Mesenchymal stem cell (in vitro differentiated cells and primary cell): ENCODE measurements at regions not wholly inside any gene's neighbourhood (a gene's known extent, or its start where the extent isn't known, plus 50 kb on each side); places are given as distances from the start of the nearest gene placed in this dataset.

Source experiments
- DNase-seq: peaks from one replicate; pipeline ENCODE4 v3.0.0-alpha.2; 2013
- H2AFZ ChIP-seq: one replicate; pipeline ENCODE4 v1.6.1; 2013; ENCODE audit warnings: low read depth, mild to moderate bottlenecking, control low read depth, inconsistent platforms, low read length, moderate library complexity
- H2AK5ac ChIP-seq: 2 replicates; pipeline ENCODE4 v1.6.1; 2013; ENCODE audit warnings: low read length, moderate library complexity, mild to moderate bottlenecking, inconsistent platforms; ENCODE audit not compliant: severe bottlenecking
- H2BK120ac ChIP-seq: one replicate; pipeline ENCODE4 v1.6.1; 2013; ENCODE audit warnings: low read depth, mild to moderate bottlenecking, inconsistent platforms, low read length, moderate library complexity
- H2BK12ac ChIP-seq, 2 experiments: one replicate each; pipeline ENCODE4 v1.6.1; 2013; ENCODE audit warnings: inconsistent platforms in 2 of 2, low read length in 2 of 2, mild to moderate bottlenecking in 2 of 2, moderate library complexity in 2 of 2, control low read depth in 1 of 2
- H2BK15ac ChIP-seq: one replicate; pipeline ENCODE4 v1.6.1; 2013; ENCODE audit warnings: mild to moderate bottlenecking, low read depth, inconsistent platforms; ENCODE audit not compliant: poor library complexity, severe bottlenecking
- H2BK5ac ChIP-seq: 2 replicates; pipeline ENCODE4 v1.6.1; 2013; ENCODE audit warnings: low read depth, mild to moderate bottlenecking, low read length, control low read depth, inconsistent platforms; ENCODE audit not compliant: poor library complexity, severe bottlenecking
- H3K14ac ChIP-seq, 2 experiments: one replicate each; pipeline ENCODE4 v1.6.1; 2013; ENCODE audit warnings: inconsistent platforms in 2 of 2, low read length in 2 of 2, control low read depth in 1 of 2, mild to moderate bottlenecking in 1 of 2, moderate library complexity in 1 of 2
- H3K18ac ChIP-seq, 2 experiments: one replicate each; pipeline ENCODE4 v1.6.1; 2013; ENCODE audit warnings: inconsistent platforms in 2 of 2, low read length in 2 of 2, control low read depth in 1 of 2, low read depth in 1 of 2, mild to moderate bottlenecking in 1 of 2
- H3K23ac ChIP-seq, 2 experiments: one replicate each; pipeline ENCODE4 v1.6.1; 2013; ENCODE audit warnings: inconsistent platforms in 2 of 2, low read length in 2 of 2, mild to moderate bottlenecking in 2 of 2, moderate library complexity in 2 of 2, control low read depth in 1 of 2
- H3K27ac ChIP-seq: 2 replicates; pipeline ENCODE4 v1.5.1; 2013; ENCODE audit warnings: mild to moderate bottlenecking, moderate library complexity, low read length, control low read depth, inconsistent platforms; ENCODE audit not compliant: poor library complexity, severe bottlenecking
- H3K27me3 ChIP-seq, 2 experiments: 2 replicates each; pipeline versions ENCODE4 v1.6.1 to v1.7.0; 2013; ENCODE audit warnings: low read length in 2 of 2, mild to moderate bottlenecking in 2 of 2, moderate library complexity in 2 of 2, control low read depth in 1 of 2, inconsistent platforms in 1 of 2; ENCODE audit not compliant: control insufficient read depth in 1 of 2, insufficient read depth in 1 of 2
- H3K36me3 ChIP-seq, 2 experiments: 2 replicates each; pipeline versions ENCODE4 v1.6.1 to v1.7.0; 2013; ENCODE audit warnings: low read length in 2 of 2, control low read depth in 1 of 2, inconsistent platforms in 1 of 2, low read depth in 1 of 2, mild to moderate bottlenecking in 1 of 2; ENCODE audit not compliant: insufficient read depth in 2 of 2, control insufficient read depth in 1 of 2
- H3K4ac ChIP-seq, 2 experiments: one replicate each; pipeline ENCODE4 v1.6.1; 2013; ENCODE audit warnings: inconsistent platforms in 2 of 2, low read length in 2 of 2, mild to moderate bottlenecking in 2 of 2, moderate library complexity in 2 of 2, control low read depth in 1 of 2, low read depth in 1 of 2
- H3K4me1 ChIP-seq: 2 replicates; pipeline ENCODE4 v1.6.1; 2013; ENCODE audit warnings: low read depth, low read length, control low read depth; ENCODE audit not compliant: control insufficient read depth, insufficient read depth
- H3K4me2 ChIP-seq: 2 replicates; pipeline ENCODE4 v1.6.1; 2013; ENCODE audit warnings: low read length, mild to moderate bottlenecking, inconsistent platforms; ENCODE audit not compliant: poor library complexity, severe bottlenecking
- H3K4me3 ChIP-seq, 2 experiments: 2 replicates each; pipeline versions ENCODE4 v1.5.1 to v1.7.0; 2013; ENCODE audit warnings: low read length in 2 of 2, mild to moderate bottlenecking in 2 of 2, control low read depth in 1 of 2, low read depth in 1 of 2; ENCODE audit not compliant: insufficient read depth in 1 of 2
- H3K79me1 ChIP-seq: replicated peaks from 2 replicates; pipeline ENCODE4 v1.6.1; 2013; ENCODE audit warnings: mild to moderate bottlenecking, control low read depth, low read length, inconsistent platforms; ENCODE audit not compliant: poor library complexity, severe bottlenecking
- H3K9ac ChIP-seq: 2 replicates; pipeline ENCODE4 v1.7.0; 2013; ENCODE audit warnings: mild to moderate bottlenecking, low read length, moderate library complexity
- H3K9me3 ChIP-seq: 2 replicates; pipeline ENCODE4 v1.7.0; 2013; ENCODE audit warnings: mild to moderate bottlenecking, low read length; ENCODE audit not compliant: control insufficient read depth
- H4K8ac ChIP-seq: one replicate; pipeline ENCODE4 v1.6.1; 2013; ENCODE audit warnings: inconsistent platforms, mild to moderate bottlenecking, low read length, moderate library complexity
- H4K91ac ChIP-seq: one replicate; pipeline ENCODE4 v1.6.1; 2013; ENCODE audit warnings: mild to moderate bottlenecking, low read length, inconsistent platforms
- WGBS: methylation state at CpG from one replicate; pipeline ENCODE4 v1.1.7; 2013; ENCODE audit warnings: mixed read lengths; 5-methylcytosine and 5-hydroxymethylcytosine counted together

DNA sequence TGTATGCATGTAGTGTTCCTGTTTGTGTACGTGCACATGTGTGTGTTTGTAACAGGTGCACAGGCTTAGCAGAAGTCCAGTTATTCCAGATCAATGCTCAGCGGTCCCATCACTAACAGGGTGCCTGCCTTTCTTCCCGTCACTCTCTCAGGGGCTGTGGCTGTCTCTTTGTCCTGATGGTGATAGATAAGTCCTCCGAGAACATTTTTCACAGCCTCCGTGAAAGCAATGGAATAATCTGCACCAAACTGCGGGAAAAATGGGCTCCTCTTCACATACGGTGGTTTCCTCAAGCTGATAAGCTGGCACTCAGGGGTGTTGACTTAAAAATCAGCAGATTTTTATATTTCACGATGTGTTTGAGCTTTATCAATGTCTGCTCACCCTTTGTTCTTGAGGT, 342.3 kb downstream of the TMEM114 start:
- H3K27me3 ChIP-seq: no peaks in the 10 kb centered on the region
- no peak overlapping the region for H3K4me2 ChIP-seq
- no peak overlapping the region for H3K18ac ChIP-seq
- H3K27ac ChIP-seq: no peak overlapping the region
- 69% methylated on average over 8 of the region's 8 CpGs for WGBS
- no peak overlapping the region for H3K9ac ChIP-seq
- no peaks in the 10 kb centered on the region for H3K4me1 ChIP-seq
- no peak overlapping the region for H2BK12ac ChIP-seq
- H4K91ac ChIP-seq: no peak overlapping the region
- no peak overlapping the region for H3K4me3 ChIP-seq
- no peak overlapping the region for H3K4ac ChIP-seq
- H3K79me1 ChIP-seq: no peaks in the 10 kb centered on the region
- H3K14ac ChIP-seq: no peak overlapping the region
- H2BK15ac ChIP-seq: no peak overlapping the region
- no peak overlapping the region for H2AFZ ChIP-seq
- no peak for DNase-seq
- H2BK120ac ChIP-seq: no peak overlapping the region
- H3K23ac ChIP-seq: no peak overlapping the region
- no peak overlapping the region for H2AK5ac ChIP-seq
- H3K36me3 ChIP-seq: no peaks in the 10 kb centered on the region
- no peak overlapping the region for H2BK5ac ChIP-seq
- H3K9me3 ChIP-seq: no peaks in the 10 kb centered on the region
- H4K8ac ChIP-seq: no peak overlapping the region

DNA sequence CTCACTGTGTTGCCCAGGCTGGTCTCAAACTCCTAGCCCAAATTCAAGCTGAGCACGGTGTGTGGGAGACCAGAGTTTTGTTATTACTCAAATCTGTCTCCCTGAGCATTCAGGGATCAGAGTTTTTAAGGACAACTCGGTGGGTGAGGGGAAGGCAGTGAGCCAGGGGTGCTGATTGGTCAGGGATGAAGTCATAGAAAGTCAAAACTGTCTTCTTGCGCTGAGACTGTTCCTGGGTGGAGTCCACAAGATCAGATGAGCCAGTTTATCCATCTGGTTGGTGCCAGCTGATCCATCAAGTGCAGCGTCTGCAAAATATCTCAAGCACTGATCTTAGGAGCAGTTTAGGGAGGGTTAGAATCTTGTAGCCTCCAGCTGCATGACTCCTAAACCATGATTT, 346.3 kb downstream of the TMEM114 start:
- DNase-seq: no peak
- H4K8ac ChIP-seq: no peak overlapping the region
- H4K91ac ChIP-seq: no peak overlapping the region
- H3K18ac ChIP-seq: no peak overlapping the region
- H3K4me3 ChIP-seq: no peak overlapping the region
- no peak overlapping the region for H2AK5ac ChIP-seq
- H3K23ac ChIP-seq: no peak overlapping the region
- H3K27ac ChIP-seq: no peak overlapping the region
- H2BK5ac ChIP-seq: no peak overlapping the region
- no peak overlapping the region for H2BK12ac ChIP-seq
- no peaks in the 10 kb centered on the region for H3K9me3 ChIP-seq
- H3K14ac ChIP-seq: no peak overlapping the region
- H2AFZ ChIP-seq: no peak overlapping the region
- H3K9ac ChIP-seq: no peak overlapping the region
- H2BK120ac ChIP-seq: no peak overlapping the region
- H3K4ac ChIP-seq: no peak overlapping the region
- no peaks in the 10 kb centered on the region for H3K27me3 ChIP-seq
- H3K4me1 ChIP-seq: no peaks in the 10 kb centered on the region
- no peak overlapping the region for H3K4me2 ChIP-seq
- H3K79me1 ChIP-seq: no peaks in the 10 kb centered on the region
- H2BK15ac ChIP-seq: no peak overlapping the region
- WGBS: 20% methylated on average over 3 of the region's 4 CpGs
- no peaks in the 10 kb centered on the region for H3K36me3 ChIP-seq

DNA sequence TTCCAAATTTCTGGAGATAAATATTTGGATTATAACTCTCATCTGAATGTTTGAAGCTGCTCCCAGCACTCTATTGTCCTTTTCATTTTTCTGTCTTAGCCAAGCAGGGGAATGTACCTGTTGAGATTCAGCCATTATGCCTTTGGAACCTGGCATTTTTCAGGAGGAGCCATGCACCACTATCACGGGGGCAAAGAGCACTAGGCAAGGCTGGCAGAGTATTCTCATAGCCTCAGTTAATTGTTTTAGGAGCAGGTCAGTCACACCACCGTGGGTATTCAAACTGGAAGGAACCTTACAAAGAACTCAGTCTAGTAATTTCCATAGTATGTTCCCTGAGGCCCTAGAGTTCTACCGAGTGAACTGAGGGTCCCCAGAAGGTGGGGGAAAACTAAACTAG, 348.9 kb downstream of the TMEM114 start:
- no peak overlapping the region for H3K4ac ChIP-seq
- H3K14ac ChIP-seq: no peak overlapping the region
- H2BK15ac ChIP-seq: no peak overlapping the region
- no peak overlapping the region for H3K18ac ChIP-seq
- H3K27ac ChIP-seq: no peak overlapping the region
- H3K4me3 ChIP-seq: no peak overlapping the region
- H3K36me3 ChIP-seq: no peaks in the 10 kb centered on the region
- H3K9ac ChIP-seq: no peak overlapping the region
- H2BK12ac ChIP-seq: no peak overlapping the region
- H3K79me1 ChIP-seq: no peaks in the 10 kb centered on the region
- no peak overlapping the region for H2AK5ac ChIP-seq
- WGBS: 47% methylated on average over 2 of the region's 3 CpGs
- H4K8ac ChIP-seq: no peak overlapping the region
- H3K4me1 ChIP-seq: no peaks in the 10 kb centered on the region
- no peak overlapping the region for H2AFZ ChIP-seq
- H3K27me3 ChIP-seq: no peaks in the 10 kb centered on the region
- H3K4me2 ChIP-seq: no peak overlapping the region
- DNase-seq: no peak
- no peak overlapping the region for H2BK5ac ChIP-seq
- H3K23ac ChIP-seq: no peak overlapping the region
- no peak overlapping the region for H2BK120ac ChIP-seq
- H3K9me3 ChIP-seq: no peaks in the 10 kb centered on the region
- no peak overlapping the region for H4K91ac ChIP-seq

DNA sequence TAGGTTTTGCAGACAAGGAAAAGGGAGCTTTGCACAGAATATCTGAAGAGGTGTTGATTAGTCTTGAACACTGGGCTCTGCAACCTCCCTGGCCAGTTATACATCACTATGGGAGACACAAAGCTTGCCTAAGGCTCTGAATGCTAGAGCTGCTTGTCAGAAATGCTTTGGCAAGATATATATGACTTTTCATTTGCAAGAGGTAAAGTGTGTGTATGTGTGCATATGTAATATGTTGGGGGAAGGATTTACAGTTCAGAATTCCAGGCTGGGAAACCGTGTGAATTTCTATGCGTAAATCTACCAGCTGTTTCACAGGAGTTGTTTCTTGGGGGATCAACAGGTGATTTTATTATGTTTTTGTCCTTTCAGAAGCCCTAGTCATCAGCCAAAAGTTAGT, 350.9 kb downstream of the TMEM114 start:
- no peak overlapping the region for H3K4ac ChIP-seq
- H2BK12ac ChIP-seq: no peak overlapping the region
- H3K23ac ChIP-seq: no peak overlapping the region
- H2AFZ ChIP-seq: no peak overlapping the region
- no peak overlapping the region for H2BK15ac ChIP-seq
- H4K91ac ChIP-seq: no peak overlapping the region
- no peak overlapping the region for H3K27ac ChIP-seq
- no peaks in the 10 kb centered on the region for H3K4me1 ChIP-seq
- H2AK5ac ChIP-seq: no peak overlapping the region
- no peaks in the 10 kb centered on the region for H3K79me1 ChIP-seq
- no peaks in the 10 kb centered on the region for H3K36me3 ChIP-seq
- no peaks in the 10 kb centered on the region for H3K9me3 ChIP-seq
- no peaks in the 10 kb centered on the region for H3K27me3 ChIP-seq
- H2BK120ac ChIP-seq: no peak overlapping the region
- no peak overlapping the region for H3K4me2 ChIP-seq
- WGBS: 62% methylated on average over 2 of the region's 2 CpGs
- H3K4me3 ChIP-seq: no peak overlapping the region
- H3K9ac ChIP-seq: no peak overlapping the region
- DNase-seq: no peak
- no peak overlapping the region for H4K8ac ChIP-seq
- H2BK5ac ChIP-seq: no peak overlapping the region
- no peak overlapping the region for H3K18ac ChIP-seq
- no peak overlapping the region for H3K14ac ChIP-seq
